CD4-positive, alpha-beta T cell treated with Interleukin-17A for 1 hour (primary cell): ENCODE measurements at regions not wholly inside any gene's neighbourhood (a gene's known extent, or its start where the extent isn't known, plus 50 kb on each side); places are given as distances from the start of the nearest gene placed in this dataset.

Source experiments
- DNase-seq: peaks from one replicate; pipeline ENCODE4 v3.0.0-alpha.2; 2020

DNA sequence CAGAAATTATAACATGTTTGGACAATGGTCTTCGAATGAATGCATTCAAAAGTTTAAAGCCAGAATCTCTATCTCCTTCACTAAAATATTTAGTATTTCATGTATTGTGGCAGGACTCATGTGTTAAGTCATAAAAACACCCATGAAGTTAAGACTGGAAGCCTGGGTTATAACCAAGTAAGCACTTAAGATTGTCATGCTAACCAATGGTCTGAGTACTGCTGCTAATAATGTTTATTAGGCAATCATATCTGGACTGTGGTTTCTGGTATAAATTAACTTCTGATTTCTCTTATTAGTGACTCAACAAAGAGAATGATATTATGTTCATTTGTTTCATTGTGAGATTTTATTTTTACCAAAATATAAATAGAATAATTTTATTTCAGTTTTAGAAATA is 297.9 kb upstream of the EDIL3 start:
- DNase-seq: no peak

DNA sequence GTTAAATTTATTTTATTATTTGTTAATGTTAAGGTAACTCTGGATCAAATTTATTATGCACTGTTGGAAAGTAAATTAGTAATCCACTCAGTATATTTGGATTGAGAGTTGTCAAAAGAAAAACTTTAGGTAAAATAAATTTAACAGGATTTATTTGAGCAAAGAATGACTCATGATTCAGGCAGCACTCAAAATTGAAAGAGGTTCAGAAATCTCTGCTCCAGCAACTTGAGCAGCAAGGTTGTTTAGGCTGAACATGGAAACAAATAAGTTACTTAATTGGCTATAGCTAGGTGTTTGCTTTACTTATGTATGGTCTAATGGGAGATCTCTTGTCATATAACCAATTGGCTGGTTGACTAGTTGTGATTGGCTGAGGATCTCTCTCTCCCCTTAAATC is 296.2 kb upstream of the EDIL3 start:
- DNase-seq: no peak

DNA sequence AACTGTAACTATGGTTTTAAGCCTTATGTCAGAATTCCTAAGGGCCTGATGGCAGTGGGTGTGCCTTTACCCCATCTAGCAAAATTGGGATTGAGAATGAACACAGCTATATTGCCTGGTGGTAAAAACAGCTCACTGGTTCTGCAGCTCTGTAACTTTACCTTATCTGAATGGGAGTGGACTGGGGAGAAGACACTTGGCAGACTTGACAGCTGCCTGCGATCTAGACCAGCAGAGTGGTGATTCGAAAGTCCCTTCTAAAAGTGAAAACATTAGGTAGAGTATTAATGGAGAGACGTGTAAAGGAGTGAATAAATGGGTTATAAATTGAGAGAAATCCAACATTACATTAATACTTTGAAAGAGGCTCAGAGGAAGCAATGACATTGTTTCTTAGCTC is 289.1 kb upstream of the EDIL3 start:
- DNase-seq: no peak

DNA sequence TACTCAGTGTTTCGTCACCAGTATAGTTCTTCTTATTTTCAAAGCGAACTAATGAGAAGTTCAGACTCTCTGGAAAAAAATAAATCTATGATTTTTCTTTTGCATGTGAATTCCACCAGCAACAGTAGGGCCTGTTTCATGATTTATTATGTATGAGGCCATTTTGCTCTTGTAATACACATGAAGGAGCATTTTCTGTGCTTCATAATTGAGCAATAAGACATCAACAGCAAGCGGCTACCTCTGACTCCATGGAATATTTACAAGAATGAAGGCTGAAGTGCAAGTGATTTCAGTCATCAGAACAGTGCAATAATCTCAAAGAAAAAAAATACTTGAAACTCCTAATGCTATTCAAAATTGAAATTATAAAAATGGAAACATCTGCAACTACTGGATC is 282.9 kb upstream of the EDIL3 start:
- no peak for DNase-seq

DNA sequence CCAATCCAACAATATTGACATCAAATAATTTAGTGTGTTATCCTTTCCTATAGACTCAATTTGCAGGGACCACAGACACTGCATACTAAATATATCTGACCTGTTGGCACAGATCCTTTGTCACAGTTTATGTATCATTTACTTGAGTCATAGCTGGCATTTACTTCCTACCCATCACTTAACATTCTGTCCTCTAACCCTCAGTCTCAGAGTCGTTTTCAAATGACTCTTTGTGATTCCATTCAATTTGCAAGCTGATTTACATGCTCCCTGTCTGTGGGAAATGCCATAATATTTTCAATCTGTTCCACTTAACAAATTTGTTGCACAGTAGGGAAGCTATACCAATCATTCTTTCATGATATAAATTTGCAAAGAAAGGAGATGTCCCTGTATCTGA is 265.7 kb upstream of the EDIL3 start:
- DNase-seq: no peak

DNA sequence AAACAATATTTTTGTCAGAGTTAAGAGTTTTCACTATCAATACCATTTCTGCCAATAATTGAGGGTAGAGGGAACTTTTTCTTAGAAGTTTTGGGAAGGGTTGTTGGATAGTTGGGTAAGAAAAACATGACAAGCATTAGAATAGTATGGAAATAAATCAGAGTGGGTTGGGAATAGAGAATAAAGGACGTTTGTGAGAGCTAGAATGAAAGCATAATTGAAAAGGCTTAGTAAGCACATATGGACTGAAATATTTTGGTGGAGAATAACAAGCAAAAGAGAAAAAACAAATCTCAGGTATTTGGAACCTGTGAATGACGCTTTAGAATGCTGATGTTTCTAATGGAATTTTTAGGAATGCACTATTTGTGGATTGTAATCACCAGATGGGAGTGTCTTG is 262.9 kb upstream of the EDIL3 start:
- DNase-seq: no peak

DNA sequence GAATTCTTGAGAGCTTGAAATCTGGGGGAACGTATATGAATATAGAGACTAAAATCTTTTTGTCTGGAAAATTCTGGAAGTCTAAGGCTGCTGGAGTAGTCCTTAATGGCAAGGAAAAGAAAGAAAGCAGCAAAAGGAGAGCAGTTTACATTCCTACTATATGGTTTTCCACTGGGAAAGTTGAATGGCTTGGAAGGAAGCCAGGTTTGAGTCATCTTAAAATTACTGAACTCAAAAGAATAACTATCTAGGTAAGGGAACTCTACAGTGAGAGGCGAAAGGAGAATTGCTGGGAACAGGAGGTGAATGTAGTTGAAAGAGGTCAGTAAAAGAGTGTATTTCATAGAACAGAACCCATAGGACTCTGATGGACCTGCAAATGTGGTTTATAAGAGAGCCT is 258.1 kb upstream of the EDIL3 start:
- DNase-seq: no peak

DNA sequence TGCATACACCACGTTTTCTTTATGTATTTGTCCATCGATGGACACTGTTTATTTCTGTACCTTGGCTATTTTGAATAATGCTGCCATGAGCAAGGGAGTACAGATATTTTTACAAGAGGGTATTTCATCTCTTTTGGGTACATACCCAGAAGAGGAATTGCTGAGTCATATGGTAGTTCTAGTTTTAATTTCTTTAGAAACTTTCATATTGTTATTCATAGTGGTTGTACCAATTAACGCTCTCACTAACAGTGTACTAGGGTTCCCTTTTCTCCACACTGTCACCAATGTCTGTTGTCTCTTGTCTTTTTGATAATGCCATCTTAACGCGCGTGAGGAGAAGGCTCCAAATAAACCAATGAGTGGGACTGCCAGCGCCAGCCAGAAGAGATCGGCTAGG is 257.6 kb upstream of the EDIL3 start:
- no peak for DNase-seq

DNA sequence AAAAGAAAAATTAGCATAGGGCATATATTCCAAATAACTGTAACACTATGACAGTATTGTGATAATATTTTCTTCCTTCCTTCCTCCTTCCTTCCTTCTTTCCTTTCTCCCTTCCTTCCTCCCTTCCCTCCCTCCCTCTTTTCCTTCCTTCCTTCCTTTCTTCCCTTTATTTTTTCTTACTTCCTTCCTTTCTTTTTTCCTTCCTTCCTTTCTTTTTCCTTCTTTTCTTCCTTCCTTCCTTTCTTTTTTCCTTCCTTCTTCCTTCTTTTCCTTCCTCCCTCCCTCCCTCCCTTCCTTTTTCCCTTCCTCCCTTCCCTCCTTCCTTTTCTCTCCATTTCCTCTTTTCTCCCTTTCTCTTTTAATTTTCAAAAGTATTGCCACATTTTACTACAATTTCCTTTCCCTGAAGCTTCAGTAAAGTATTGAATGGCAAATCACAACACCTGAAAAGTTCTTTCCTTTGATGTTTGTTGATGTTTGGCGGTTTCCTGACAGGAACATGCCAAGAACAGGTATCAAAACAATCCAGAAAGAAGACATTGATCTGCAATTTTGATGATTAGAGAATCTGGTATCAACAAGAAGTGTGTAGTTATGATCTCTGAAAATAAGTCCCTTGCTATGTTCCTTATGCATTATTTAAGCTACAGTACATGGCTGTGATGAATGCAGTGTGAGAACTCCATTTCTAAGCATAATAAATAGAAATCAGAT is 253.1 kb upstream of the EDIL3 start:
- DNase-seq: no peak

DNA sequence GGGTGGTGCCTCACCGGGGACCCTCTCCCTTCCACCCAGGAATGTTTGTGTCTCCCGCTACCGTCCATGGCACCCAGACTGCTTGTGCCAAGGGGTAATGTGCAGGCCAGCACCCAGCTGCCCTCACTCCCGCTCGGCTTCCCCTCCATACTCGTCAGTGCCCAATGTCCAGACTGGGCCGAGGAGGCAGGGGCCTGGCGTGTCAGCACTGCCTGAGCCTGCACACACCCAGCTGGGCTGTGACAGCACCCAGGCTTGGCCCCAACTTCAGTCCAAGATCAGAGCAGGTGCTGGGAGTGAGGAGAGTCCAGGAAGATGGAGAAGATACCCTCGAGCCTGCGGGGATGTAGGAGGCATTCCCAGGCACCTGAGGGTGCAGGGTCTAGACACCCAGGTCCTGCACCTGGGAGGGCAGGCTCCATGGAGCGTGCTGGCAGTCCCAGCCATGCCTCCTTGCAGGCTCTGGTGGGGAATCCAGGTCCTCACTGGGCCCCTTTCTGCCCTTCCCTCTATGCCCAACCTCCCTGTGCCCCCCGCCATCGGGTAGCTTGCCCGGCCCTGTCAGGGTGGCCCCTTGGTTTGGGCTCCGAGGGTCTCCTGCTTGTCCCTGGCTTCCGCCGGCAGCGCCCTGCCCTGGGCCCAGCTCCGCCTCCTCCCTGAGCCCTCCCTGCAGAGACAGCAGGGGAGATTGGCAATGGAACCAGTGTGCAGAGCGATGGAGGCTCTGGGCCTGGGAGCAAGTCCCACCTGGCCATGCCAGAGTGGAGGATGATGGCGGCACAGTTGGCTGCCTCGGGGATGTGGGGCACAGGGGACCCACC is 250.8 kb upstream of the EDIL3 start:
- DNase-seq: no peak

DNA sequence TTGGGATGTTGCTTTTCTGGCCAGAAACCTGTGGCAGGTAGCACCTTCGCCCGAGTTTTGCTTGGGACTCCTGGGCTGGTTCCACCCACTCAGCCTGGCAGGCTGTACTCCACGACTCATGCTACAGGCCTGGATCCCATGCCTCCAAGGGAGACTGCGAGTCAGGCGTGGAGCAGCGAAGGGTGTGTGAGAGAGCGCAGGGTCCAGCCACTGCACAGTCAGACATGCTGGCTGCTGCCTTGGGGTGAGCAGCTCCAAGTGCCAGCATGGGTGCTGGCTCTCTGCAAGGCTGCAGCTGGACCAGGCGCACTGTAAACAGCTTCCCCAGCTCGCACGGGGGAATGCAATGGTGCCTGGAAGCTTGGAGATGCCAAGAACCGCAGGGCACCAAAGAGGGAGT is 249.6 kb upstream of the EDIL3 start:
- DNase-seq: no peak

DNA sequence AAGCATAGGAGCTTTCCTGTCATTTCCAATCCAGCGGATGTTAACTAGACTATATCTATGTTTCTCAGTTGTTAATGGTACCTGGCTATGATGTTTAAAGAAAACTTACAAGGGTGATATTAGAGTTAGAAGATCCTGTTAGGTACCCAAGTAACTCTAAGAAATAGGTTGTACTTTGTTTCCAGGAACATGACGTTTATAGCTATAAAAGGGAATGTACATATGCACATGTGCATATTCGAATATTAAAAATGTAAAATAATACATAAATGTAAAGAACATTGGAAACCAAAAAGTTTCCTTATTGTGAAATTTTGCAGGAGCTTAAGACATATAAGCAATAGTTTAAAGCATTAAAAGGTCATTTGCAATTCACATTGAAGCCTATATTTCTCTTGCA is 247.7 kb upstream of the EDIL3 start:
- no peak for DNase-seq

DNA sequence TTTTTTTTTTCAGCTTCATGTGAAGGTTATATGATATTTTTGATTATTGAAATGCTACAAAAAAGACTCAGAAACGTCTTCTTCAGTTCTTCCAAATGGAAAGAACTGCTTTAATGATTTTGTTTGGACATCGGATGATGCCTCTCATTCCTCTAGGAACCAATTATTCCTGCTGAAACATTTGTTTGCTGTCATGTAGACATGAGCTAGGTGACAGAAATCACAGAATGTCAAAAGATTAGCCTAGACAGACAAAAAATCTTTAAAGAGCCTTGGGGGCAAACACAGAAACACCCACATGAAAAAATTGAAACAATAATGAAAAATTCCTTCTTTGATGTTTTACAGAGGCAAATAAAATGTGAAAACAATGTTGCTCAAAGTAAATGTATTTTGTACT is 244.2 kb upstream of the EDIL3 start:
- DNase-seq: no peak

DNA sequence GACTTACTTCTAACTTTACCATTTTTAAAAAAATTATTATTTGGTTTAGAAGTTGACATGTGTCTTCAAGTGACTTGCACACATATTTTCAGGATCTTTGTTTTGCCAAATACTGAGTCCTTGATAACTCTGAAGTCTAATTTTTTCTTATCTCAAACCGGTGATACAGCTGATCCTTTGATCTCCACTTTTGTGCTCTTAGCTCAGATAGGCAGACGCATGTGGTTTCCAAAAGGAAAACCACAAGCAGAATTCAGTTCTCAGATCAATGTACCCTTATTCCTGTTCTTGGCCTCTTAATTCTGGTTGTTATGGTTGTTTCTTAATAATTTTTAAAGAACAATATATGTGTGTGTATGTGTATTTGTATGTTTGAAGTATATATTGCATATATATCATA is 238.3 kb upstream of the EDIL3 start:
- peak; percentile 5 for DNase-seq

DNA sequence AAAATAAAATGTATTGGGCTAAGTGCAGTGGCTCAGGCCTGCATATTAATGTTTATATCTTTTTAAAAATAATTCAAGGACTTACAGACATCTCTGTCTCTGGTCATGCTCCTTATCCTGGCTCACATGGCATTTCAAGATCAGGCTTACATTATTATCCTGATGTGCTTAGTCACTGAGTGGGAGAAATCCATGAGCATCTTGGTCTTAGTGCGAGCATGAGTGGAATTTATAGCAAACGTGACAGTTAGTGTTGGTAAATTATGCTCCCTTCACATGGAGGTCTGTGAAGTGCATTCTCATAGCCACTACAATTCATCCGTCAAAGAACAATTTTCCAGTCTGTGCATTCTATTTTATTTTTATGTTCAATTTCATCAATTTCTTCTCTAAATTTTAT is 237.8 kb upstream of the EDIL3 start:
- DNase-seq: no peak

DNA sequence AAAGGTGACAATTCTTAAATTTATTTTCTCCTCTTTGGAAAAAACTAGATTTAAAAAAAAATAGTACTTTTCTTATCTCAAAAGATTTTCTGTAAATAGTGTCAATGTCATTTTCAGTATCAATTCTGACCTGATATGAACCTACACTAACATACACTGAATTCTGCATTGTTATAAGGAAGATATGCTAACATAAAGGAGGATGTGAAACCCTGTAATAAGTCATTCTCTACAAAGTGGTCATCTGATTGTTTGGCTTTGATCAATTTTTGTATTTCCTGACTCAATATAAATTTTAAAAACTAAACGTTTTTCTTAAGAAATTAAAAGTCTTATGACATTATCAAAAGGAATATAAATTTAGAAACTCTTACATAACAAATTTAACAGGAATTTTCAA is 233.6 kb upstream of the EDIL3 start:
- DNase-seq: no peak

DNA sequence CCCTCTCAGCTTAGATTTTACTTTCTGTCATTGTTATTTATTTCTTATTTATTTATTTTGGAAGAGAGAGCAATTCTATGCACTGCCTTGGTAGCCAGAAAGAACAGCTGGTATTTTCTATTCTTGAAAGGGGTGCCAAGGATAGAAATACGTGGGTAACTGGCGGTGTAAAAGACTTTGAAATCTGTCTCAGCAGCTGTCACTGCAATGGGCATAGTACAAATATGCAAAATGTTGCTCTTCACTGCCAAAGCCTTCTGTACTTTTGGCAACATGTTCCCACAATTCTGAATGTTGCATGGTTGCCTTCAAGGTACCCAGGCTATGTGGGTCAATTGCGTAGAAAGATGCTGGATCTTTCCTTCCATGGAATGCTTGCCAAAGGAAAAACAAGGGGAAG is 230.2 kb upstream of the EDIL3 start:
- DNase-seq: no peak

DNA sequence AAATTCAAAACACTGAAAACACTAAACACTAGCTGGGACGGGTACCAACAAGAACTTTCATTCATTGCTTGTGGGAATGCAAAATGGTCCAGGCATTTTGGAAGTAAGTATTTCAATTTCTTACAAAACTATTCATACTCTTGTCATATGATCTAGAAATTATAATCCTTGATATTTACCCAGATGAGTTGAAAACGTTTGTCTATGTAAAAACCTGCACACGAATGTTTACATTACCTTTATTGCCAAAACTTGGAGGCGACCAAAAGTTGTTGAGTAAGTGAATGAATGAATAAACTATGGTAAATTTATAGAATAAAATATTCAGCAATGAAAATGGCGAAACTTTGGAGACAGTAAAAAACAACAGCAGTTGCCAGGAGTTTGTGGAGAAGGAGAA is 222.1 kb upstream of the EDIL3 start:
- DNase-seq: no peak

DNA sequence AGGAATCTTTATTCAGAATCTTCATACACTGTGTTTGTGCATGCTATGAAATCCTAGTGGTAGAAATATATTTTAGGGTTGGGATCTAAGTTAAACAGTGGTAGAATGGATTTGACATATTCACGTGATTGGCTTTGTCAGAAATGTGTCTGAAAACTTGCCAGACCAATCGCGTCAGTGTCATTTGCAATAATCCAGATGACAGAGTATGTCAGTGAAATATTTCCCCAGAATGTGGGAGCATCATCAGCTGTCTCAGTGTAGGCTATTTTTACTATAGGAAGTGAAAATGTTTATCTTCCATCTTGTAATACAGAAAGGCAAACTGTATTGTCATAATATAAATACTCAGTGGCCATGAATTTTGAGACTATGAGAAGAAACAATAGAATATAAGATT is 220.6 kb upstream of the EDIL3 start:
- DNase-seq: no peak

DNA sequence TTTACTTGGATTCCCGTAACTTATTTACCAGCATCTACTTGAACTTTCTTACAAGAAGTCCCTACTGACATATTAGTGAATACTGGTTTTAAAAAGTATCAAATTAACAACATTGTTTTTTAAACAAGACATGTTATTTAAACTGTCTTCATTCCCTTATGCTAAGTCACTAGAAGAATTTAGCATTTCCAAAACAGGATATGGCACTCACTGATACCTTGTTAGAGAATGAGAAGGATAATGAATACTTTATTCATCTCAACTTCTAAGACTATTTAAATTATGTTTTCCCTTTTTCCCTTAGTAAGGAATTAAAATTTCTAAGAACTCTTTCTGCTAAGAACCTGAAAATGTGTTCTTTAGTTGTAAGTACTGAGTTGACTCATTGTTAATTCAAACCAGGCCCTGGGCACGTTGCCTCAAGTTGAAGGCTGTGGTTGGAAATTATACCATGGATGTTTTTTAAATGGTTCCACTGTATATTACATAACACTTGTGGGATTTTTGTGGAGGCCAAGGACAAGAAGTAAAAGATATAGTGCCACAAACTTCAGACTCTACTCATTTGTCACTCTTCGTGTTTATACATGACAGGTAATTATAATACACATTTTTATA is 219.0 kb upstream of the EDIL3 start:
- no peak for DNase-seq

DNA sequence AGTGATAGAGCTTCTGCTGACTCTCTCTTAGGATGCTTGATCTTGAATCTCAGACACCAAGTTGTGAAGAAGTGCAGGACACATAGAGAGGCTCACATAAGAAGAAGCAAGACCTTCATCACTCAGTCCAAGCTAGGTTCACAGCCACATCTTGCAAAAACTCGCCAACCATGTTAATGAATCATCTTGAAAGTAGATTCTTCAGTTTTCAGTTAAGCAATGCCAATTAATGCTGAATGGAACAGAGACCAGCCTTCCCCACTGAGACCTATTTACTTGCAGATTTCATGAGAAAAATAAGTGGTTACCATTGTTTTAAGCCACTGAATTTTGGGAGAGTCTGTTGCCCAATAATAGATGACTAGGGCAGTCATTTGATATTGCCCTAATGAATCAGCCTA is 217.7 kb upstream of the EDIL3 start:
- no peak for DNase-seq

DNA sequence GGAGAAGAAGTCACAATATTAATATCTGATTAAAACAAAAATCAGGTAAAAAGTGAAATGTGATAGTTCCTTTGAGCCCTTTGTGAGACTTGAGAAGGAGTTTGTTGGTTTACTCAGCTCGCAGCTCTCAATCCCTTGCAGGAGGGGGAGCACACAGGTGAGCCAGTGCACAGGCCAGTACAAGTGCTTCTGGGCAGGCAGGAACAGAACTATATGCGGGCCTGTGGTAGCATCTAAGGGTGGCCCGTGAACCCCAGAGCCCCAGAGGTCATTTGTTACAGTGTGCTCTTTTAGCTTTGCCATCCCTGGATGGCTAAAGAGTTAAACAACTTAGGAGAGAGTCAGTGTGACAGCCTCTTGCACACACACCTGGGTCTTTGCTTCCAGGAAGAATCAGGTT is 215.3 kb upstream of the EDIL3 start:
- DNase-seq: no peak

DNA sequence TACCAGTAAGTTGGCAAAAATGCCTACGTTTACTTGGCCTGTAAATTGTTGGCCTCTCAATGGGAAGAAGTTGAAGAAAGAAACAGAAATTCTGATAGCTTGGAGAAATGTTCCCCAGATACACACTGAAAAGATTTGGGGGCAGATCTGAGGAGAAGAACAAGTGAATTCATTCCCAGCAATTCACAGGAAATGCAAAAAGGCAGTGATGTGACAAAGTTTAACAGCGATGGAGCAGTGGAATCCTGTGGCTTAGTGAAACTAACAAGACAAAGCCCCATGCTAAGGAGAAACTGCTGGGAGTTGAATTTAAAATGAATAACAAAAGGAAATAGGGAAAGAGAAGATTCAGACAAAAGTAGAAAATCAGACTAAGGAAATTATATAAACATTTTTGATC is 213.2 kb upstream of the EDIL3 start:
- no peak for DNase-seq

DNA sequence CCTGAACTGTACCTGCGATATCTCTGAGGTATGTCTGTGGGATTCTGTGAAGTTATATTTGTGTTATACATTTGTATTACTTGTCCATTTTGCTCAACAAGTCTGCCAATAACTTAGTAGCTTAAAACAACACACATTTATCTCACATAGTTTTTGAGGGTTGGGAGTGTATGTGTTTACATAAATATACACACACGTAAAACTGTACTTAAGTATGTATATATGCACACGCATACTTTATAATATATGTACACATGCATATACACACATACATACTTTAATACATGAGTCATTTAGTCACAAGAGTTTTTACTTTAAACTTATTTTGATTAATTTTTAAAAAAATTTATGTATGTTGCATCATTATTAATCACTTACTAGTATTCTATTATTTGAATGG is 205.9 kb upstream of the EDIL3 start:
- DNase-seq: no peak
